HG02678 (cell line): ENCODE measurements at regions not wholly inside any gene's neighbourhood (a gene's known extent, or its start where the extent isn't known, plus 50 kb on each side); places are given as distances from the start of the nearest gene placed in this dataset.

ENCODE experiments used
- ATAC-seq: cut with Tn5 transposase; IDR thresholded peaks from one replicate; pipeline ENCODE4 v1.9.1; 2021; ENCODE audit warnings: mild to moderate bottlenecking, moderate library complexity; ENCODE audit not compliant: unreplicated experiment

- ATAC-seq, result no peak
Measured at GRCh38 chr4:35106091-35106734, 1138.1 kb downstream of the ARAP2 start.

GRCh38 chr4:35124106-35124505, 1120.2 kb downstream of the ARAP2 start:
- ATAC-seq, result no peak

- ATAC-seq, result no peak
Measured at GRCh38 chr4:35125995-35126712, 1118.2 kb downstream of the ARAP2 start.

- no peak for ATAC-seq
Measured at GRCh38 chr4:35138449-35138848, 1105.9 kb downstream of the ARAP2 start.

- ATAC-seq, result no peak
Measured at GRCh38 chr4:35147761-35148160, 1096.6 kb downstream of the ARAP2 start.

GRCh38 chr4:35151816-35152572, 1092.3 kb downstream of the ARAP2 start:
- no peak for ATAC-seq

- ATAC-seq, result no peak
Measured at GRCh38 chr4:35163168-35163567, 1081.1 kb downstream of the ARAP2 start.

GRCh38 chr4:35164063-35164462, 1080.3 kb downstream of the ARAP2 start:
- ATAC-seq, result no peak

GRCh38 chr4:35166466-35166865, 1077.8 kb downstream of the ARAP2 start:
- no peak for ATAC-seq

- ATAC-seq, result no peak
Measured at GRCh38 chr4:35167385-35167784, 1076.9 kb downstream of the ARAP2 start.

GRCh38 chr4:35175487-35175886, 1068.8 kb downstream of the ARAP2 start:
- no peak for ATAC-seq

GRCh38 chr4:35175894-35176293, 1068.4 kb downstream of the ARAP2 start:
- no peak for ATAC-seq

GRCh38 chr4:35182451-35182850, 1061.9 kb downstream of the ARAP2 start:
- ATAC-seq, result no peak

- ATAC-seq, result no peak
Measured at GRCh38 chr4:35189988-35190613, 1054.2 kb downstream of the ARAP2 start.

GRCh38 chr4:35201403-35201802, 1042.9 kb downstream of the ARAP2 start:
- ATAC-seq, result no peak

GRCh38 chr4:35216636-35217035, 1027.7 kb downstream of the ARAP2 start:
- no peak for ATAC-seq

GRCh38 chr4:35217331-35217730, 1027.0 kb downstream of the ARAP2 start:
- ATAC-seq, result no peak

GRCh38 chr4:35228313-35228712, 1016.0 kb downstream of the ARAP2 start:
- ATAC-seq, result no peak

GRCh38 chr4:35229021-35229420, 1015.3 kb downstream of the ARAP2 start:
- ATAC-seq, result no peak

GRCh38 chr4:35237924-35238323, 1006.4 kb downstream of the ARAP2 start:
- no peak for ATAC-seq

- ATAC-seq, result no peak
Measured at GRCh38 chr4:35238793-35239192, 1005.5 kb downstream of the ARAP2 start.
